ENCODE measurements at regions not wholly inside any gene's neighbourhood (a gene's known extent, or its start where the extent isn't known, plus 50 kb on each side); places are given as distances from the start of the nearest gene placed in this dataset.

DNA sequence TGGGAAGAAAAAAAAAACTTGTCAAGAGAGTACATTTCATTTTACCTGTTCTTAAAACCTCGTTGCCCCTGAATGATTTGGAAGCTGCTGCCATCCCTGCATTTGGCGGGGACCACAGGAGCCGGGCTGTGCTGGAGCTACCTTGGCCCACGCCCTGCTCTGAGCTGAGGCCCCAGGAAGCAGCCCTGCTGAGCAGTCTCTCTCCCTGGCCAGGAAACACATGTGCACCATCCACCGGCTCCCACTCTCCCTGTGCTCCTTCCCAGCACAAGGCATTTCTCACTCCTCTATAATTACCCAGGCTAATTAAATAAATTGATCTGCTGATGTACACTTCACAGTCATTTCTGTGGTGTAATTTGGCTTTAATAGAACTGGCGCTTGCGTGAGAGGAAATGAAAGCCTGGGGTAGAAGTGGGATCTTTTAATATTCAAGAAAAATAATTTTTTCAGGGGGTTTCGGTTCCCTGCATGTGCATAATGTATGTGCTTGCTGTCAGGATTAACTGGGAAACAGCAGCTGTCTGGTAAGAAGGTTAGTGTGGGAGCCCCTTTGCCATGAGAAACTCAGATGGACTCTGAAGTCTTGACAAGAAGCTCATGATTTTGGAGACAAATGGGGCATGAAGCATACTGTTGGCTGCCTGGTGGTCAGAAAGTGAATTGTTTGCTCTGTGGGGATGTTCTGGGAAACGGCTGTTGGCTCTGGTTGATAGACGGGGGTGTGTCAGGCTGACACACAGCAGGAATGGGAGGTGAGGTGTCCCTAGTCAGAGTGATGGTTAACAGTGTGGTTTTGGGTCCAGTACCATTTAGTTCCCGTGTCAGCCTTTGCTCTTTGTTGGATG, 252.3 kb upstream of the EEF2KMT start:
- Histone ChIP-seq H3K79me2 (ENCODE audit: control insufficient read depth, insufficient read depth, low read length) (no peaks in the 10 kb centered on the region), H3K27me3 (ENCODE audit: control insufficient read depth in 2 of 2, insufficient read depth in 2 of 2, low read length in 2 of 2) (no peaks in the 10 kb centered on the region), H3K36me3 (ENCODE audit: control insufficient read depth in 2 of 2, extremely low read depth in 1 of 2, insufficient read depth in 2 of 2, low read length in 2 of 2) (no peaks in the 10 kb centered on the region), H3K27ac (ENCODE audit: insufficient read depth, low read depth, low read length) (no peak overlapping the region), H3K9ac (replicated peaks; ENCODE audit: extremely low read depth, insufficient read depth, low read length) (no peak overlapping the region), H3K9me3 (replicated peaks; ENCODE audit: control insufficient read depth, insufficient read depth, low read length) (peaks cover 2% of the 10 kb centered on the region), H3K4me1 (ENCODE audit: control insufficient read depth, extremely low read depth, insufficient read depth, low read length) (no peaks in the 10 kb centered on the region), H2AFZ (ENCODE audit: low read depth, low read length) (no peak overlapping the region), H3K4me3 (replicated peaks in 1 of 3; ENCODE audit: insufficient read depth in 1 of 3, low read depth in 1 of 3, low read length in 3 of 3) (no peak overlapping the region), H4K20me1 (replicated peaks; ENCODE audit: control insufficient read depth, extremely low read depth, insufficient read depth, low read length) (no peaks in the 10 kb centered on the region), H3K9me1 (replicated peaks; ENCODE audit: control insufficient read depth, extremely low read depth, insufficient read depth, low read length) (no peaks in the 10 kb centered on the region), H3K4me2 (ENCODE audit: insufficient read depth, low read length) (no peak overlapping the region)
- no TSS peak for BruUV-seq (replicated peaks)
- TF ChIP-seq FOS (IDR thresholded peaks at IDR 0.05; ENCODE audit: borderline replicate concordance, insufficient read depth, low read length), result no peak
- TF ChIP-seq JUN (IDR thresholded peaks at IDR 0.05; ENCODE audit: borderline replicate concordance, insufficient read depth, insufficient read length, low read depth), result no peak
- TF ChIP-seq GATA2 (IDR thresholded peaks at IDR 0.05; ENCODE audit: insufficient read depth, insufficient read length, low read depth, low read length), result no peak
- TF ChIP-seq MYC (IDR thresholded peaks at IDR 0.05; ENCODE audit: low read depth, low read length), result no peak
- TF ChIP-seq, protein P1, sequence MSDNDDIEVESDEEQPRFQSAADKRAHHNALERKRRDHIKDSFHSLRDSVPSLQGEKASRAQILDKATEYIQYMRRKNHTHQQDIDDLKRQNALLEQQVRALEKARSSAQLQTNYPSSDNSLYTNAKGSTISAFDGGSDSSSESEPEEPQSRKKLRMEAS (IDR thresholded peaks at IDR 0.05; ENCODE audit: insufficient read depth, insufficient read length), result no peak
- TF ChIP-seq POLR2AphosphoS5 (IDR thresholded peaks at IDR 0.05; ENCODE audit: insufficient read depth, low read depth, low read length), result no peak
- TF ChIP-seq, protein P2, sequence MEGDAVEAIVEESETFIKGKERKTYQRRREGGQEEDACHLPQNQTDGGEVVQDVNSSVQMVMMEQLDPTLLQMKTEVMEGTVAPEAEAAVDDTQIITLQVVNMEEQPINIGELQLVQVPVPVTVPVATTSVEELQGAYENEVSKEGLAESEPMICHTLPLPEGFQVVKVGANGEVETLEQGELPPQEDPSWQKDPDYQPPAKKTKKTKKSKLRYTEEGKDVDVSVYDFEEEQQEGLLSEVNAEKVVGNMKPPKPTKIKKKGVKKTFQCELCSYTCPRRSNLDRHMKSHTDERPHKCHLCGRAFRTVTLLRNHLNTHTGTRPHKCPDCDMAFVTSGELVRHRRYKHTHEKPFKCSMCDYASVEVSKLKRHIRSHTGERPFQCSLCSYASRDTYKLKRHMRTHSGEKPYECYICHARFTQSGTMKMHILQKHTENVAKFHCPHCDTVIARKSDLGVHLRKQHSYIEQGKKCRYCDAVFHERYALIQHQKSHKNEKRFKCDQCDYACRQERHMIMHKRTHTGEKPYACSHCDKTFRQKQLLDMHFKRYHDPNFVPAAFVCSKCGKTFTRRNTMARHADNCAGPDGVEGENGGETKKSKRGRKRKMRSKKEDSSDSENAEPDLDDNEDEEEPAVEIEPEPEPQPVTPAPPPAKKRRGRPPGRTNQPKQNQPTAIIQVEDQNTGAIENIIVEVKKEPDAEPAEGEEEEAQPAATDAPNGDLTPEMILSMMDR (IDR thresholded peaks at IDR 0.05; ENCODE audit: extremely low read depth in 1 of 2, insufficient read depth in 1 of 2, low read depth in 1 of 2, low read length in 2 of 2), result no peak
- TF ChIP-seq POLR2A (IDR thresholded peaks at IDR 0.05; ENCODE audit: low read depth, low read length), result no peak
- no peak for TF ChIP-seq EZH2 (IDR thresholded peaks at IDR 0.05; ENCODE audit: borderline replicate concordance, low read depth, low read length, severe bottlenecking)
- intact Hi-C loops (cut with micrococcal nuclease), result no loop called here
- ChIA-PET CTCF (no interaction called here), POLR2A (no interaction called here)
- FAIRE-seq (no peak), DNase-seq (ENCODE audit: low read depth, low spot score) (no peak)
- dilution Hi-C loops (cut with MboI; ENCODE audit: extremely low pct_ligation_motif_present, low sequenced_read_pairs), result no loop called here
